NCI-H748 treated with DMSO at 0.1 percent for 48 hours (cell line): ENCODE measurements at regions not wholly inside any gene's neighbourhood (a gene's known extent, or its start where the extent isn't known, plus 50 kb on each side); places are given as distances from the start of the nearest gene placed in this dataset.
"Not testable (repeated sequence)": the region's sequence is repeated elsewhere in the genome, so short reads cannot be mapped to it uniquely, and the experiment has no call there.

Experiments
- DNase-seq: peaks from one replicate; lab custom pipeline; 2025; lab: John Stamatoyannopoulos, UW

DNA sequence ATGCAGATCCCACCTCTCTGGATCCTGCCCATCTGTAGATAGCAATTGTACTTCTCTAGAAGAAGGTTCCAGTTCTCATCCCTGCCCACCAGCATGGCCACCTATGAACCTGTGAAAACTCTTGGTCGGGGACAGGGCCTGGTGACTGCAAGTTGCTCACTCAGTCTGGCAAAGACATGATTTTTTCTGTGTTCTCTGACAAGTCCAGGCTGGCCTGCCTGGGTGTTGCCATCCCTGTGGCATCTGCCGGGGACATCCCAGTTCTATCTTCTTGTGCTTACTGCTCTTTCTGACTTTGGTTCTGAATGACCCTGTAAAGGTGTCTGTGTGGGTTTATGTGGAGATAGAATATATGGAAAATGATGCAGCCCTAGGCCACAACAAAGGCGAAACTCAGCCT lies 545.8 kb downstream of the INSC start:
- DNase-seq = no peak

DNA sequence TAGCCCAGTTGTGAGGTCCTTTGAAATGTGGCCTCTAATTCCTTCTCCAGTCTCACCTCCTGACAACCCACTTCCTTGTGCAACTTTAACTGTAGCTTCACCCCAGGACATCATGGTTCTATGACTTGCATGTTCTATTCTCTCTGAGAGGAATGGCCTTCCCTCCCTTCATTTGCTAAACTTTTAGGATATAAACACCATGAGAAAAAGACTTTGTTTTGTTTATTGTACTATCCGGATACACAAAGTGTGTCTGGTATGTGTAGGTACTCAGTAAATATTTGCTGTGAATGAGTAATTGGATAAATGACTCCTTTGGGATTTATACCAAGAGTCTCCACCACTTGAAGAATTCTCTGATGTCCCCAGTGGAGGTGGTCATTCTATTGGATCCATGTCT lies 547.6 kb downstream of the INSC start:
- DNase-seq = no peak

DNA sequence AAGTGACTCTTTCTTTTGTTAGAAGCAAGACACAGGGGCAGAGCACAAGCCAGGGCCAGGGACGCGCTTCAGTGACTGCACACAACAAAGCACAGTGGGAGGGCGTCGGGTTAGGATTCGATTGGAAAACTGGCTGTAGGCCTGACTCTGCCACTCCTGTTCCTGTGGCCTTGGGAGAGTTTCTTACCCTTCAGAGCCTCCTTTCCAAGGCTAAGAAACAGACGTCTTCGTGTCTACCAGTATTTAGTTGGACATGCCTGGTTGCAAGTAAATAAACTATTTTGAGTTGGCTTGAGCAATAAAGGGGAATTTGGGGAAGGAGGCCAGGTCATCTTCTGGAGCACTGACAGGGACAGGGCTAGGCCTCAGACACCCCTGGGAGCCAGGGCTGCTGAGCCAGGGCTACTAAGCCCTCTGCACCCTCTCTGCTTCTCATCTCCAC lies 549.1 kb downstream of the INSC start:
- DNase-seq = peak; percentile 73

DNA sequence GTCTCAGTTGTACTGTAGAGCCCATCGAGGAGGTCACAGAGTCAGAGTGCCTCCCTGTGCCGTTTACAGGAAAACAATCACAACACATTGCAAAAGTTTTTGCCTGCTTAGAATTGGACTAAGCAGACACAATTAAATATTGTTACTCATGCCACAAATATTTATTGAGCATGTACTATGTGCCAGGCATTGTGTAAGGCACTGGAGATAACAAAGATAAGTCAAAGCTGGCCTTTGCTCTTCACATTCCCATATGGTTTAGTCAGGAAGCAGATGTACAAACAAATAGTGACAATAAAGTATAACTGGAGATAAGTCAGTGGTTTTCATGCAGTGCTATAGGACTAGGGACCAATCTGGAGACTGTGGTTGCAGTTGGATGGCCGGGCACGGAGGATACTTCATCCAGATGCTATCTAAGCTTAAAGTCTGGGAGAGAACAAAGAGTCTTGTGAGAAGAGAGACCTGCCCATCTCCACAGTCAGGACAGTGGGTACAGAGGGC lies 550.7 kb downstream of the INSC start:
- no peak for DNase-seq

DNA sequence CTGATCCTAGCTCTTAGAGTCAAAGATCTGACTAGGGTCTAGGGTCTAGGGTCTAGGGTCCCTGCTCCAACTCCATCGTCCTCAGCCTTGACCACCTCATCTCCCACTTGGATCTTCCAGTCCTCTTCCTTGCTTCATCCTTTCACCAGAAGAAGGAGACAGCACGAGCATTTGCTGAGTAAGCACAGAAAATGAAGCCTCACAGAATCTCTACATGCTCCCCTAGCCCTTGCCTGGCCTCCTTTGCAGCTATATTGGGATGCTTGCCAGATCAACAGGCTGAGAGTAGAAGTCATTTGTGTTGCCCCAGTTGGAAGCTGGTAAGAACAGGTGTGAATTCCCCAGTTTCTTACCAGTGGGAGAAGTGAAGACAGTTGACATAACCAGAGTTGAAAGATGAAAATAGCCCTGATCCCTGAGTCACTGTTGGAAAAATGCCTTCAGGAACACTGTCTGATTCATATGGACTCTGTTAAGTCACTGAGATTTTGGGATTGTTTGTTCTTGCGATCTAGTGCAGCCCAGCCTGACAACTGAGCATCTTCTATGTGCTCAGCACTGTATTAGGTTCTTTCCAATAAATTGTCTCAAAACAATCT lies 552.5 kb downstream of the INSC start:
- no peak for DNase-seq

DNA sequence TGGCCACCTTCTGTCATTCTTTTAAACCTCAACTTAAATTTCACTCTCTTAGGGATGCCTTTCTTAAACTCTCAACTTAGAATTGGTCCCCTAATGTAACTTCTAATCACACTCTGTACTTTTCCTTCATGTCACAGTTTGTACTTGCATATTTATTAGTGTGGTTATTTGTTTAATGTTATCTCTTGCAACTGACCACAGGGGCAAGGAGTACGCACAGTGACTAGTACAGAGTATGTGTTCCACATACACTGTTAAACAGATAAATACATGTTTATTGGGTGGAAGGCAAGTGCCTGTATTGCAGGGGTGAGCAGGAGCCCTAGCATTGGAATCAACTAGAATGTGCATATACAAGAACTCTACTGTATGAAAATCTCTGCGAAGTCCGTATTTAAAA lies 554.0 kb downstream of the INSC start:
- no peak for DNase-seq

DNA sequence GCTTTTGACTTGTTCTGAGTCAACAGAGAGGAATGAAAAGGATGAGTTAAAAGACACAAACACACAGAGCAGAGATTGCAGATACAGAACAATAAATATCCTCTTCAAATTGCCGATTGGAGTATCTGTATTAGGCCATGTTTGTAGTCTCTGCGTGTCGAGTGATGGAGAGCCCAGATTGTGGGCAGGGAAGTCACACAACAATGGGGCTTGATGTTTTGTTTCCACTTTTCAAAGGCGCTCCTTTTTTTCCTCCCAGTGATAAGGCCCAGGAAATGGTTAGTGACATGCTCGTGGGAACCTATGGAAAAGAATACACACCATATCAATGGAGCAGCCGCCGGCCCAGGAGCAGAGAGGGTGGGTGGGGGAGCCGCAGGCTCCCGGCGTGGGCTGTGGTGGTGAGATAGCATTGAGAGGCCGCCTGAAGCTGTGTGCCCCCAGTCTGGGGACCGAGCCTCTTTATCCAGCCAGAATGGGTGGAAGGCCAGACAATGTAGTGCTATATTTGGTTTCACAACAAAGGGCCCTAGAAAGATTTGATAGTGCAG lies 555.9 kb downstream of the INSC start:
- no peak for DNase-seq

DNA sequence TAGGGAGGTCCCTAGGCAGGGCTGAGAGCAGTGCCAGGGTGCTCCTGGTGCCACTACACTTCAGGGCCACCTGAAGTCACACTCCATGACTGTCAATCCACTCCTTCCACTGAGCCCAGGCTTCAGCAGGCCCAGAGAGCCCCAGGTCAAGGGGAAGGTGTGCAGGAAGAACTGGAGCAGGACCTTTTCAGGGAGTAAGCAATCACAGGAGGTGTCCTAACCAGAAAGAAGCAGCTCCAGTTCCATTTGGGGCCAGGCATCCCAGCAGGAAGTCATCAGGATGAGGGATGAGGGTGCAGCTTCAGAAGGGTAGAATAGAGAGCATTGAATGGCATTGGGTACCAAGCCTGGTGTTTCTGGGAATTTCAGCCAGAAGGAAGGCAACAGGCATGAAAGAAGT lies 556.5 kb downstream of the INSC start:
- DNase-seq = no peak

DNA sequence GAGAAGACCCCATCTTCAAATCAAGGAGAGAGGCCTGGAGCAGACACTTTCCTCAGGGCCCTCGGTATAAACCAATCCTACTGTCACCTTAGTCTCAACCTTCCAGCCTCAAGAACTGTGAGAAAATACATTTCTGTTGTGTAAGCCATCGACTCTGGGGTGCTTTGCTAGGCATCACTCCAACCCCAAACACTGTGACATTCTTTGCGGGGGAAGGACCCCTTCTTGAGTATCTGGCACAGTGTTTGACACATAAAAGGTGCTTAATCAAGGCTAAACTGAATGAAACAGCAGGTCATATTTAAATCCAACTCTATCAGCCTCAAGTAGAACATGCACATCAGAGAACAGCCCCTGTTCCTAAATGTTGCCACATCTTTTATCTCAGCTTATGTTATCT lies 558.1 kb downstream of the INSC start:
- no peak for DNase-seq

DNA sequence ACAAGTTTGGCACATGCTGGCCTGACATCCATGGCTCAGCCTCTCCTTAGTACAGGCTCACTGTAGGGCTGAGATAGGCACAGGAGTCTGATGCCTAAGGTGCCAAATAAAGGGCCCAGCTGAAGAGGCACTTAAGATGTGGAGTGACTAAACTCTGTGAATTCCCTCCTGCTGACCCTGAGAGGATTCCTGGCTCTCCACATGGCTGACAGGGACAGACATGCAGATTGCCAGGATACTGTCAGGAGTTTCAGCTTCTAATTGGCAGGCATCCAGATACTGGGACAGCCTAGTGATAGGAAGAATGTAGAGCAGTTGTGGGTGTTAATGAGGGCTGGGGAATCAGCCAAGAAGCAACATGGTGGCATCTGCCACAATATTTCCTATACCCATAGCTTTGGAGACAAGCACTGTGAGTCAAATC lies 558.7 kb downstream of the INSC start:
- no peak for DNase-seq

DNA sequence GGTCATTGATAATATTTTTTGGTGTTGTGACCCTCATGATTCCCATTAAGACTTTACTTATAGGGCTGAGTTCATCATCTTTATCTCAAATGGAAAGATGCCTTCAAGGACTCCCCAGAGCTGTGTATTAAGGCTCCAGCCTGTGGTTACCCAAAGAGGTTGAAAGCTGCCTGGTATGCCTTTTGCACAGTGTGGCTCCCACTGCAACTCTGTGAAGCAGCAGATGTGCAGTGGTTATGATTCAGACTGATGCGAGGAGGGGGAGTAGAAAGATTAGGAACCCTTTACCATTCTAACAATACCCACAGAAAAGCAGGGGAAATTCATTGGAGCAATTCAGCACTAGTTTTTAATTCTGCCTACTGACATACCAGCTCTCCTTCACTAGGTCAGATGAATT lies 560.0 kb downstream of the INSC start:
- DNase-seq = no peak

DNA sequence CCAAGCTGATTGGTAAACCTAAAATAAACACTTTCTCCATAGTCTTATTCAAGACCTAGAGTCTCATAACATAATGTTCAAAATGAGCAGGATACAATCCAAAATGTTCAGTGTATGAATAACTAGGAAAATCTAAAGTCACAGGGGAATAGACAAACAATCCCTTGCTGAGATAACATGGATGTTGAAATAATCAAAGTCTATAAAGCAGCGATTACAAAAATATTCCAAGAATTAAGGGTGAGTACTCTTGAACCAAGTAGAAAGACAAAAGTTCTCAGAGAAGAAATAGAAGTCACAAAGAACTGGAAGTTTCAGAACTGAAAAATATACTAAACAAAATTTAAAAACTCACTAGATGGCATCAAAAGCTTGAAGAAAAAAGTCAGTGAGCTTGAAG lies 561.0 kb downstream of the INSC start:
- DNase-seq = no peak

DNA sequence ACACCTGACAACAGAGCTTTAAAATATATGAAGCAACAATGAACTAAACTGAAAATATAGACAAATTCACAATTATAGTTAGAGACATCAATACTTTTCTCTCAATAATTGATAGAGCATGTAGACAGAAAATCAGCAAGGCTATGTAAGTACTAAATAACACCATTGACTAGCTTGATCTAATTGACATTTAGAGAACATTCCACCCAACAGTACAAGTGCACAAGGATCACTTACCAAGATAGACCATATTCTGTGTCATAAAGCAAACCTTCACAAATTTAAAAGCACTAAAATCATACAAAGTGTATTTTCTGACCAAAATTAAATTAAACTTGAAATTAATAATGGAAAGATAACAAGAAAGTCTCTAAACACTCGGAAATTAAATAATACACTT lies 562.5 kb downstream of the INSC start:
- DNase-seq = no peak

DNA sequence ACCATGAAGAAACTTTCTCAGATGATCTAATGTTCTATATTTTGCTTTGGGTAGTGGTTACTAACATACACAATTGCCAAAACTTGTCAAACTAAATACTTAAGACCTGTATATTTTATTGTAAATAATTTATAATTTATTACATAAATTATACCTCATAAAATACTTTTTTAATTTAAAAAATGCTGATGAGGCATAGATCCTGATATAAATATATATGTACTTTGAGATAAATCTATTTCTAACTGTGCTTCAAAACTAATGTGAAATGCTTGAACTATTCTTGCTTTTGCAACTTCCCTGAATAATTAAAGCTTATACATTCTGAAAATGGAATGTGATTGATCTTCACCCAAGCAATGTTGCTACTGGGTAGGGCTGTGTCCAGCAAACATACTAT lies 568.8 kb downstream of the INSC start:
- no peak for DNase-seq

DNA sequence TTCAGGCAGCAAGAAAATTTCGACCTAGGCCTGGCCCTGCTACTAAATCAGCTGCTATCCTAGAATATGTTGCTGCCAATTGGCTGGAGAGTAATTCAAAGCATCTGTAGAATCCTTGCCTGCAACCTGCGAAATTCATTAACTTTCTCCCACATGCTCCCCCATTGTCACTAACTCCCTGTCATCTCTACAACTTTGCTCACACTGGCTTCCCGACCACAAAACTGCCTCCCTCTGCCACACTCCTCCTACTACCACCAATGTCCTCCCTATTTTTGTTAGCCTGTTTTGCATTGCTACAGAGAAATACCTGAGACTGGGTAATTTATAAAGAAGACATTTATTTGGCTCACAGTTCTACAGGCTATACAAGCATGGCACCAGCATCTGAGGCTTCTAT lies 570.6 kb downstream of the INSC start:
- DNase-seq = no peak

DNA sequence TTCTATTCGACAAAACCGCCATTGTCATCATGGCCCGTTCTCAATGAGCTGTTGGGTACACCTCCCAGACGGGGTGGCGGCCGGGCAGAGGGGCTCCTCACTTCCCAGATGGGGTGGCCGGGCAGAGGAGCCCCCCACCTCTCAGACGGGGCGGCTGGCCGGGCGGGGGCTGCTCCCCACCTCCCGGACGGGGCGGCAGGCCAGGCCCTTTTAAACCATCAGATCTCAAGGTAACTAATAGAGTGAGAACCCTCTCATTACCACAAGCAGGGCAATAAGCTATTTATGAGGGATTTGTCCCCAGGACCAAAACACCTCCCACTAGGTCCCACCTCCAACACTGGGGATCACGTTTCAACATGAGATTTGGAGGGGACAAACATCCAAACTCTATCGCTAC lies 571.5 kb downstream of the INSC start:
- not testable (repeated sequence) for DNase-seq

DNA sequence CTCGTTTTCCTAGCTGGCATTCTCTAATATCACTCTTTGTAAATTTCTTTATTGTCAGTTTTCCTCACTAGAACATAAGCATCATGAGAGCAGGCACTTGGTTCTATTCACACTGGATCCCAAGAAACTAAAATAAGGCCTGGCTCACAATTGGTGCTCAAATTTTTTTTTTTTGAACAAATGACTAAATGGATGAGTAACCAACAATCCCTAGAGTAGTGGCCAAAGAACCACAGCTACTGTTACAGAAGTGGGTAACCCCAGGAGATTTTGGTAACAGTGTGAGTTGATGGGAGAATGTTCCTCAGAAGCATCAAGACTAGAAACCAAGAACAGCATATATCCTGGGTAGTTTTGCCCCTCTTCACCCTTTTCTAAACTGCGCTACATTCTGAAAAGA lies 572.6 kb downstream of the INSC start:
- no peak for DNase-seq

DNA sequence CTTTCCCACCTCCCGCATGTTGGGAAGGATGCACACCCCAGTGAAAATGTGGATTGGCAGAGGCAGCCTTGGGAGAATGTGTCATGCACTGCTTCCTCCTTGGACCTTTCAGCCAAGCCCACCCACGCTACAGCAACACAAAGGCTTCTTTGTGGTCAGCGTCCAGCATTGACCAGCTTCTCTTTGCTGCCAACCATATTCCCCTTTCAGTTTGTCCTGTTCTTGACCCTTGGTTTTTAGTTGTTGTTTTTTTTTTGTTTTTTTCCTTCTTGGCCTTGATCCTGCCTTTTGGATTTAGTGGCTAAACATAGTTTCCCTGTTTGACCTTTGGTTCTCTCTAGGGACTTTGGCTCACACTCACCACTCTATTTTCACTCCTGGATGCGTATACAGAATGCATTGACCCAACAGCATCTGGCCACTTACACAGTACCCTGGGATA lies 573.6 kb downstream of the INSC start:
- DNase-seq = no peak

DNA sequence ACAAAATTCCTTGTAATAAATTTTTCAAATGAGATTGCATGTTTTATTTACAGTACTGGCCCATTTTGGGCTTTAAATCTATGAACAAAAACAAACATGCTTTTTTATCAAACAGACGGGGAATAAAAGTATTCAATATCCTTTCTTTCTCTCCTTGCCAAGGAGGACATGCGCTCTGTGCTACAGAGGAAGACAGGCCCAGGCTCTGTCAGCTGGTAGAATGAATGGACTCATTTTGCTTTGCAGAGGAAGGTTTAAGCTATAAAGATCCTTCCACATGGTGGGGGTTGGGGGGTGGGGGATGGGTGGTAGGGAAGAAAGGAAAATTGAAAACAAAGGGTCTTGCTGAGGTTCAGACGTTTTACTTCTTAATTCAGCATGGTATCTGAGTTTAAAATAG lies 575.6 kb downstream of the INSC start:
- DNase-seq = no peak

DNA sequence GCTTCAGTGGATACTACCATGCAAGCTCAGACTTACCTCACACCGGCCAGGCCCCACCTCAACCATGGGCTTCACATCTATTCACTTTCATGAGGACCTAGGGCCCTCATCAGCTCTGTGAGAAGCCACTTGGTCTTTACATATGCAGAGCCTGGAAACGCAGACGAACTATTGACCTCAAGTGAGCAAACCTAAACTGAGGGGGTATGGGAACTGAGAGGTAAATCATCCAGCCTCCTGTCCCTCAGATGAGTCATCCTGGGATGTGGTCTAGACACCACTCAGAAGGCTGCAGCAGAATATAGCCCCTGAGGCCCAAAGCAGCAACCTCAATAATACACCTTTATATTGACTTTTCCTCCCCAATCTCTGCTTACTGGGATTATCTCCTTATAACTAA lies 578.0 kb downstream of the INSC start:
- no peak for DNase-seq

DNA sequence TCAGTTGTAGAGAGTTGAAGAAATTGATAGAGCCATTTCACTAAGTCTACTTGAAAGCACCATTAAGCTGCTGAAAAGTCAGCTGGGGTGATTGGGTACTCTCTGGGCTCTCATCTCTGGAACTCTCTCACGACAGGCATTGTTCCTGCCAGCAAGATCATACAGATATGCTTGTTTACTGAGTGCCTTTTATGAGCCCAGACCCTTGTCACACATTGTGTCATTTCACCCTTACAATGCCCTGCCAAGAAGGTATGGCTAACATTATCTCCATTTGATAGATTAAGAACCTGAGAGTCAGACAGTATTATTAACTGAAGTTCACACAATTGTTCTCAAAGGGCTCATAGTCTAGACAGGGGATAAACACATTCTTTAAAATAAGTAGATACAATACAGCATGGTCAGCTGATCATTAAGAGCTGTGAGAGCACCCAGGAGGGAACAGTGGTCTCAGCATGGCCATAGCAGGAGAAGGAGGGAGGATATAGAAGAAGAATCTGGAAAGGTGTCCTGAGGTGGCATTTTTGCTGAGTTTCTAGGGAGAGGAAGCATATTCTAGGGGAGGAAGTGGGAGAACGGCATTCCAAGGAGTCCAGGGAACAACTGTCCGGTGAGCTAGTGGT lies 580.5 kb downstream of the INSC start:
- DNase-seq = no peak

DNA sequence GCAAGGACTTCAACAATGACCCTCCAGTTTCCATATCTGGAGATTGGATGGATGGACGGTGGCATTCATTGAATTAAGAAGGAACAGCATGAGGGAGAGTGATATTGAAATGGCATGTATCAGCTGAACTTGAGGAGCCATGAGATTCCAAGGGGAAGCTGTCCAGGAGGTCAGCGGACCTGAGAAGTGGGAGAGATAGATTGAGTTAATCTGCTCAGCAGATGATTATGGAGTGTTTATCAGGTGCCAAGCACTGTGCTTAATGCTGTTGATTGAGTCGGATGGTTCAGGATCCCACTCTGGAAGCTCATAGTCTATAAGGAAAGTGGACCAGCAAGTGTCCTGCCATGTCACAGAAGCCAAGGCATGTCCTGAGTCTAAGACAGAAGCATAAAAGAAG lies 581.3 kb downstream of the INSC start:
- no peak for DNase-seq

DNA sequence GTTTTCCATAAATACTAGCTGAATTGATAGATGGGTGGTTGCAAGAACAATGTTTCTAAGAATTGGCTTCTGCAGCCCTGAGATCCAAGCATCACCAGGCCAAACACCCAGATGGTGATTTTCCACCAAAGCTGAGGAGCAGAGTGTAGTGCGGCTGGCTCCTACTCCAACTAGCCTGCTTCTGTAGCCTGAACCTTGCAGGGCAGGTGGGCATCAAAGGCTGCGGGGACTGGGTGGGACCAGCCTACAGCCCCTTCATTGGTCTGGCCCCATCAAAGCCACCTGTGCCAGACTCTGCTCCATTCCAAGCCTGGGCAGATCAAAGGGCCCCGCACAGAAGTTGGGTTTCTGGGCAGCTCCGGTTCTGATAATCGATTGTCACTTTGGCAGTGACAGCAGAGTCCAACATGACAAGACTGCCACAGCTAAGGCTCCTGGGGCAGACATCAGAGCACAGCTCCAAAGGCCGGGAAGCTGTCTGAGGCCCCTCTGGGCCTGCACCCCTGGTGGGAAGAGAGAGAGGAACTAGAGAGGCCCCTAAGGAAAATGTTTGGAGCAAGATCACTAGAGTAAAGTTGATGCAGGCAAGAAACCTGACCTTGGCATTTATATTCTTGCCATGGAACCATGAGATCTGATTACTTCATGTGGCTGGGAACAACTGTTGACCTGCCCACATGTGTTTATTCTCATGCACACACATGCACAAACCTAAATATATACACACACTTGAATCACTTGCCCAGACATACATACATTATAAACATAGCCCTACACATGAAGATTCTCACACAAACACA lies 582.9 kb downstream of the INSC start:
- no peak for DNase-seq
